GM20000 (cell line): ENCODE measurements at regions not wholly inside any gene's neighbourhood (a gene's known extent, or its start where the extent isn't known, plus 50 kb on each side); places are given as distances from the start of the nearest gene placed in this dataset.

Experiments used
- DNase-seq: peaks from one replicate; pipeline ENCODE4 v3.0.0; 2012; ENCODE audit warnings: low spot score
- TF ChIP-seq, protein P1 (sequence below): IDR thresholded peaks from 2 replicates; pipeline ENCODE4 v1.5.1; 2012; ENCODE audit warnings: mild to moderate bottlenecking, control low read depth; ENCODE audit errors: extremely low read depth, missing control alignments

- TF ChIP-seq, protein P1, sequence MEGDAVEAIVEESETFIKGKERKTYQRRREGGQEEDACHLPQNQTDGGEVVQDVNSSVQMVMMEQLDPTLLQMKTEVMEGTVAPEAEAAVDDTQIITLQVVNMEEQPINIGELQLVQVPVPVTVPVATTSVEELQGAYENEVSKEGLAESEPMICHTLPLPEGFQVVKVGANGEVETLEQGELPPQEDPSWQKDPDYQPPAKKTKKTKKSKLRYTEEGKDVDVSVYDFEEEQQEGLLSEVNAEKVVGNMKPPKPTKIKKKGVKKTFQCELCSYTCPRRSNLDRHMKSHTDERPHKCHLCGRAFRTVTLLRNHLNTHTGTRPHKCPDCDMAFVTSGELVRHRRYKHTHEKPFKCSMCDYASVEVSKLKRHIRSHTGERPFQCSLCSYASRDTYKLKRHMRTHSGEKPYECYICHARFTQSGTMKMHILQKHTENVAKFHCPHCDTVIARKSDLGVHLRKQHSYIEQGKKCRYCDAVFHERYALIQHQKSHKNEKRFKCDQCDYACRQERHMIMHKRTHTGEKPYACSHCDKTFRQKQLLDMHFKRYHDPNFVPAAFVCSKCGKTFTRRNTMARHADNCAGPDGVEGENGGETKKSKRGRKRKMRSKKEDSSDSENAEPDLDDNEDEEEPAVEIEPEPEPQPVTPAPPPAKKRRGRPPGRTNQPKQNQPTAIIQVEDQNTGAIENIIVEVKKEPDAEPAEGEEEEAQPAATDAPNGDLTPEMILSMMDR, result no peak
- DNase-seq, result no peak
Observed at GRCh38 chr12:111284709-111285108, 84.2 kb downstream of the PHETA1 start.

DNA sequence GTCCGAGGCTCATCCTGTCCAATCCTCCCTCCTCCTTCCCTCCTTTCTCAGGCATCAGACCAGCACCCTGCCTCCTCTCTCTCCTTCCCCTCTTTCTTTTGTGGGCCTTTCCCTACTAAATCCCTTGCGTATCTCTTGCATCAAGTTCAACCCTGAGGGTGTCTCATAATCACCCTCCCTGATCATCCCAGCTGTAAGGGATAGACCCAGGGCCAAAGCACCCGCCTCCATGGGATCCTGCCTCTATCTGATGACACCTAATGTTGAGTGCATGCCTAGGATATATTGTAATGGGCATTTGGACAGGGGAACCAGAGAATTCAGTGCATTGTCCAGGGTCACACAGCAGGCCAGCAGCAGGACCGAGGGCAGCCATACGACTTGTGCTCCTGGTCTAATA lies 84.9 kb downstream of the PHETA1 start:
- TF ChIP-seq, protein P1, result no peak
- no peak for DNase-seq

GRCh38 chr12:111283521-111283920 lies 85.4 kb downstream of the PHETA1 start:
- DNase-seq, result no peak
- TF ChIP-seq, protein P1, result no peak

- no peak for DNase-seq
- TF ChIP-seq, protein P1, result no peak
Observed at GRCh38 chr12:111277570-111277969, 91.3 kb downstream of the PHETA1 start.

DNA sequence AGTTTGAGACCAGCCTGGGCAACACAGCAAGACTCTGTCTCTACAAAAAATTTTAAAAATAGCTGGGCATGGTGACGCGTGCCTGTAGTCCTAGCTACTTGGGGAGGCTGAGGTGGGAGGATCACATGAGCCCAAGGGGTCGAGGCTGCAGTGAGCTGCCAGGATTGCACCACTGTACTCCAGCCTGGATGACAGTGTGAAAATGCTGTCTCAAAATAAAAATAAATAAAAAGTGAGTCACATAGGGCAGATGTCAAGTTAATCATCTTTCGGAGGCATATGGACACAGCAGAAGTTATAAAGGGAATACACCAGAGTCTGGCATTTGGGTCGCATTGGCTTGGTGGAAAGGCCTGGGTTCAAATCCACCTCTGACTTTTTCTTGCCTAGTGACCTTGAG lies 92.7 kb downstream of the PHETA1 start:
- TF ChIP-seq, protein P1, result no peak
- DNase-seq, result no peak

DNA sequence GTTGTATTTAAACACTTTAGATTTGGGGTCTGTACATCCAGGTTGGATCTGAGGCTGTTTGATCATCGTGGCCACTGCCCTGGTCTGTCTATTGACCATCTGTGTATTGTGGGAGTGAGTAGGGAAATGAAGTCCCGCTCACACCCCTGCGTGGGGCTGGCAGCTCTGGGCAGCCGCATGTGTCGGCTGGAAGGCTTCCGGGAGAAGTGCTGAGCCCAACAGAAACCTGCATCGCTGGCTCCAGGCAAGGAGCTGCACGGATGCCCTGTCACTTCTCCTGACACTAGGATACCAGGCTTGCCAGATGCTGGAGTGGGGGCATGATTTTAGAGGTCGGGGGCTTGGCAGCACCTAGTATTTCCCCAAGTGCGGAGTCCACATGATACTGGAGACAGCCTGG lies 93.6 kb downstream of the PHETA1 start:
- no peak for DNase-seq
- TF ChIP-seq, protein P1, result no peak

DNA sequence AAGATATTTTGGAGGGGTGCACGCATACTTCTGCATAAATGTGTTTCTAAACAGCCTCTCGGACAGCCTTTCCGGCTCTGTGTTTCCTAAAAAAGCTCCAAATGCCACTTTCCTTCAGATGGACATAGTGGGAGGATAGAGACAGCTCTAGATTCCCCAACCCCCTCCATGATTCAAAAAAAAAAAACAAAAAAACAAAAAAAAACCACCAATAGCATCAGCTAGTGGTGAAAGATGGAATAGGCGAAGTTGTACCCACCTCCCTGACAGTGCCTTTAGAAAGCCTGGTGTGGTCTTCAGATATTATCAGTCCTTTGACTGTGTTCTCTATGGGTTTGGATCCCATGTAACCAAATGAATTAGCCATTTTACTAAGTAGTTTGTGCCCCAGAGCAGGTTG lies 94.1 kb downstream of the PHETA1 start:
- TF ChIP-seq, protein P1, result peak; percentile 12
- DNase-seq, result no peak
